H54 (cell line): ENCODE measurements at regions not wholly inside any gene's neighbourhood (a gene's known extent, or its start where the extent isn't known, plus 50 kb on each side); places are given as distances from the start of the nearest gene placed in this dataset.

Source experiments
- DNase-seq: peaks from one replicate; pipeline ENCODE4 v3.0.0; 2011; ENCODE audit warnings: low spot score, mixed read lengths; ENCODE audit not compliant: insufficient read length
- FAIRE-seq: peaks from 3 replicates; lab custom pipeline; 2011; peaks lifted over from hg19 to GRCh38; lab: Jason Lieb, UNC
- POLR2A ChIP-seq: IDR thresholded peaks from 2 replicates; pipeline ENCODE4 v1.6.1; 2011; ENCODE audit warnings: low read depth, mild to moderate bottlenecking, low read length

DNA sequence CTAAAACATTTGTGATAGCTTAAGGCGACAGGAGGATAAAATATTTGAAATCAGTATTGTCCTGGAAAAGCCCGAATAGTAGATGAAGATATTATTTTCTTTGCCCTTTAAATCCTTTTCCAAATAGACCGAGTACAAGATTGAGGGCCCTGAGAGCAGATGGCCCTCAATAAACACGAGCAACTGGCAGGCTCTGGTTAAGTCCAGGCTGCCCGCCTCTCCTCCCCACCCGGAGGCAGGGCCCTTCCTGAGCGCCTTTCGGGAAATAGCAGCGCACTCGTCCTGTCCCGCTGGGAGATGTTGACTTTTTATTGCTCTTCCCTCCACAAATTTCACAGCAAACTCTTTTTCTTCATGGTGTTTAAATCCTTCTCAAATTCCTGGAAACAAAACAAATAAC lies 50.8 kb upstream of the MAX start:
- DNase-seq (no peak), FAIRE-seq (no peak)
- no peak for TF ChIP-seq POLR2A

DNA sequence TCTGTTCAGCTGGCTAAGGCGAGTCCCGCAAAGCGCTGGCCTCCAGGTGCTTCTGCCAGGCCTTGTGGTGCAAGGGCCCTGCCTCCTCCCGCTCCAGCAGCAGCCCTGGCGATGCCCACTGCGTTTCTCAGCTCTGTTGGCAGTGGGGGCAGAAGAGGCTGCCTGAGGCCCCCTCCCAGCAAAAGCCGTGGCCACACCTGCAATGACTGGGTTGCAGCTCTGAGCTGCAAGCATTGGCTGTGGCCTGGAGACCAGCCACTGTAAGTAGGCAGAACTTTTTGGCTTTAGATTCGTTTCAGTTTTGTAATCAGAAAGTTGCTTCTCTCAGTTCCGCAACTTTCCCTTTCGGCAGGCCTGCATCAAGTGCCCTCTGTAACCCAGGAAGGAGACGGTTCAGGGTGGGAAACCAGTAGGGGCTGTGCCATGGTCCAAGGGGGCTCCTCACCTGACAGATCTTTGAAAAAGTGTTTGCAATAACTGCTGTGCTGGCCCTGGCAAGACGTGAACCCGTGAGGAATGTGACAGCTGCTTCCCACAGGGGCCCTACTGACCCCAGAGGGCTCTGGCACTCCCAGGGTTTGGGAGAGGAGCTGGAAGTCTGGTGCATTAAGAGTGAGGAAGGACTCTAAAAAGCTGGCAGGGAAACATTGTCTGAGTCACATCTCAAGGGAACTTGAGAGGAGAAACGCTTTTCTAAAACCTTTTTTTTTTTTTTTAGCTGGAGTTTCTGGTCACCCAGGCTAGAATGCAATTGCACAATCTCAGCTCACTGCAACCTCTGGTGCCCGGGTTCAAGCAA lies 54.5 kb upstream of the MAX start:
- TF ChIP-seq POLR2A = no peak
- FAIRE-seq (peak; percentile 62), DNase-seq (peak; percentile 36)

DNA sequence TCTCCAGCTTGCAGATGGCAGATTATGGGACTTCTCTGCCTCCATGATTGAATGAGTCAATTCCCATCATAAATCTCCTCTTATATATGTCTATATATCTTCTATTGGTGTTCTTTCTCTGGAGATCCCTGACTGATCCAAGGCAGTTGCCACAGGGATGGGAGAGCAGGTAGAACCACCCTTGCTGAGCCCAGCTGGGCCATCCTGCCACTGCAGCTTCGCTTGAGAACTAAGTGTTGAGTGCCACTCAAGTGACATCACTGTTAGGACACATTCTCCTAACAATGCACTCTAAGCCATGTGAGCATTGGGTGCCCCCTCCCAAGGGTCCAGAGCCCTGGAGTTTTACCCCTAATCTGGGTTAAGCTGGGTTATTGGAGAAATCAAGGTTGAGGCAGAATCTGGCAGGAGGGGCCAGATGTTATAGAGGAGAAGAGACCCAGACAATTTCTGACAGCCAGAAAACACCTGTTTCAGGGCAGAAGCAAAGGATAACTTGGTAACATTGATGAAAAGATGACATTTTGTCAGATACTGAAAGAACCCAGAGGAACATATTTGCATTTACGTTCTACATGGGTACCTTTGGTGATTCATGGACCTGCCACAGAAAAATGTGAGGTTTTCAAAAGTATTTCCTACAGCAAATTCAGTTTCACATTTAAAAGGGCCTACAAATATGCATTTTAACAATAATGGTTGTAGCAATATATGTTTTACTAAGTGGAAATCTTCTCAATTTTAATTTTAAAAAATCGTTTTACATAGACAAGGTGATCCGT lies 57.2 kb upstream of the MAX start:
- no peak for DNase-seq
- TF ChIP-seq POLR2A = no peak
- FAIRE-seq = no peak

DNA sequence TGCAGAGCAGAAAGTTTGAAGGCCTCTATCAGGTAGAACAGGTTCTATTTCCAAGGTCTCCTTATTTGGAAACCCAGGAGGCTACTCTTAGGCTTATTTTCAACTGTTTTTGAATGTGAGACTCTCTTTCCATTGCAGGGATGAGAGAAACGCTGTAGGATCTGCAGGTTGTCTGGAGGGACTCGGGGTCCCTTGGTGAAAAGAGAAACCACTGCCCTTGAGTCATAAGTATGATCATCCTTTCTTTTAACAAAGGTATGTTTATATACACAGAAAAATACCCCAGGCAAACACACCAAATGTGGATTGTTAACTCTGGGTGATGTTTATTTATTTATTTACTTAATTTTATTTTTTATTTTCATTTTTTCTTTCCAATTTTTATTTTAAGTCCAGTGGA lies 57.8 kb upstream of the MAX start:
- TF ChIP-seq POLR2A = no peak
- DNase-seq = no peak
- no peak for FAIRE-seq

DNA sequence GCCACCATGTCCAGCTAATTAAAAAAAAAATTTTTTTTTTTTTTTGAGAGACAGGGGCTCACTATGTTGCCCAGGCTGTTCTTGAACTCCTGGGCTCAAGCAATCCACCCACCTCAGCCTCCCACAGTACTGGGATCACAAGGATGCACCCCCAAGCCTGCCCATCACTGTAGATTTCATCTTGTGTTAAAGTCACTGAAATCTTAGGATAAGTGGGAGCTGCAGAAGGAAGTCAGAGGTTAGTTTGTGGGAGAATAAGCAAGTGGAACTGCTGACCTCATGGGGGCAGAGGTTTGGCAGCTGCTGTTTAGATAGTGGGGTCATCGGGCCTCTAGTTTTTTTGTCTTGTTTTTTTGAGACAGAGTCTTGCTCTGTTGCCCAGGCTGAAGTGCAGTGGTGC lies 59.7 kb upstream of the MAX start:
- TF ChIP-seq POLR2A = no peak
- FAIRE-seq = no peak
- DNase-seq = no peak

DNA sequence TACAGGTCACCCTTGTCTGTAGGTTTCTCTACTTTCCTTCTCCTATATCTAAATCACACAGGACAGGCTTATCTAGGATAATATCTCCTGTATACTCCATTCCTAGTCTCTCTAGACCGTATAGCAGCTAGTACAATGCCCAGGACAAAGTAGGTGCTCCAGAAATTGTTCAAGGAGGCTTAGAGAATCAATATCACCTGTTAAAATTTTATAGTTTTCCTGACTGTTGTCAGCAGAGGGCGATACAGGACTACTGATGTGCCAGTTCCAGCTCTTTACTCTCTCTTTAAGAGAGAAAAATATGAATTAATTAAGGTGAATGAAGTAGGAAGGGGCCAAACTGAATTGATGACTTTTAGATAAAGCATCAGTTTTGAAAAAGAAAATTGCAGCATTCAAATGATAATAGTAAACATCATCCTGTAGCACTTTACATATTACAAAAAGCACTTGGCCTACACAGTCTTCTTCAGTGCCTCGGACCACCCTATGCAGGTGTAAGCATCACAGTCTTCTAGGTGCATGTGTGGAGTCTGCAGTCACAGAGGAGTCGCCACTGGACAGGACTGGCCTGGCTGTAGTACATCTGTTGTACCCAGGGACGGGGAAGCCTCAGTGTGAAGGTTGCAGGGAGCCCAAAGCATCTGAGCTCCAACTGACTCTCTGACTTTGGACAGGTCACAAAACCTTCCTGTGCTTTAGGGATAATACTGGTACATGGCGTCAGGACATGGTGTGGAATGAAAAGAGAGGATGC lies 61.9 kb upstream of the MAX start:
- DNase-seq (peak; percentile 34), FAIRE-seq (peak; percentile 88)
- no peak for TF ChIP-seq POLR2A

DNA sequence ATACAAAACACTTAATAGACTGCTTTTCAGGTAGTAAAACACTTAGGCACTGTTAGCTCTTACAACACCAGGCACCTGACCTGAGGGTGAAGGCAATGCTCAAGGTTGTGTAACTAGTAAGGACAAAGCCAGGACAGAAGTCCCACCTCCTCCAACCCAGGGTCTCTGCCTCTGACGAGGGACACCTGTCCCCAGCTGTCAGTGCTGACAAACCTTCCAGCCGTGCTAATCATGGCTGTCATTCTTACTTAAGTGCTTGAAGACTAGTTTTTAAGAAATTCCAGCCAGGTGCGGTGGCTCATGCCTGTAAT lies 62.5 kb upstream of the MAX start:
- DNase-seq = no peak
- TF ChIP-seq POLR2A = no peak
- no peak for FAIRE-seq

DNA sequence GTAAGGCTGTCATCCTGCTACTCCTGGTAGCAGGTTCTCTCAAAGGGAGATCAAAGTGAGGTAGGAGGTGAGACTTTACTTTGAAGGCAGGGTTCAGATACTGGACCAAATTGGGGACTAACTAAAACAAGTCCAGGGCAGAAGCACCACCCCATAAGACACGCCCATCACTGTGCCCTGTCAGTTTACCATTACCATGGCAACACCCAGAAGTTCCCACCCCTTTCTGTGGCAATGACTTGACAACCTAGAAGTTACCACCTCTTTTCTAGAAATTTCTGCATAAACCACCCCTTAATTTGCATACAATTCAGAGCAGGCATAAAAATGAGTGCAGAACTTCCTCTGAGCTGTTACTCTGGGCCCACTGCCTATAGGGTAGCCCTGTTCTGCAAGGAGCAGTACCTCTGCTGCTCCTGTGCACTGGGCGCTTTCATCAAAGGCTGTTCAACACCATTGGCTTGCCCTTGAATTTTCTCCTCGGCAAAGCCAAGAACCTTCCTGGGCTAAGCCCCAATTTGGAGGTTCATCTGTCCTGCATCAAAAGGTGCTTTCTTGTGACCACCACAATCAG lies 64.8 kb upstream of the MAX start:
- DNase-seq (no peak), FAIRE-seq (no peak)
- no peak for TF ChIP-seq POLR2A

DNA sequence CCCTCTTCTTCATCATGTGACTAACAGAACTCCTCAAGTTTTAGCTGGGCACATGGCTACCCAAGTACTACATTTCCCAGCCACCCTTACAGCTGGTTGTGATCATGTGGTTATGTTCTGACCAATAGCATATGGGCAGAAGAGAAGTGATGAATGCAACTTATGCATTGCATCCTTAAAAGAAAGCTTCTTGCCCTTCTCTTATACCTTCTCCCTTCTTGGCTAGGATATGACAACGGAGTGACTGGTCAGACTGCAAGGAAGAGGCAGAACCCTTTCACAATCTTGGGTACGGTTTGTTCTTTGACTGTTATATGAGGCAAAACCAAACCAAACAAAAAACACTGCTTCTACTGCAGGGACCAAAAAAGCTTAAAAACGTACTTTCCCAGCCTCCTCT lies 66.5 kb upstream of the MAX start:
- TF ChIP-seq POLR2A = no peak
- no peak for DNase-seq
- FAIRE-seq = peak; percentile 85

DNA sequence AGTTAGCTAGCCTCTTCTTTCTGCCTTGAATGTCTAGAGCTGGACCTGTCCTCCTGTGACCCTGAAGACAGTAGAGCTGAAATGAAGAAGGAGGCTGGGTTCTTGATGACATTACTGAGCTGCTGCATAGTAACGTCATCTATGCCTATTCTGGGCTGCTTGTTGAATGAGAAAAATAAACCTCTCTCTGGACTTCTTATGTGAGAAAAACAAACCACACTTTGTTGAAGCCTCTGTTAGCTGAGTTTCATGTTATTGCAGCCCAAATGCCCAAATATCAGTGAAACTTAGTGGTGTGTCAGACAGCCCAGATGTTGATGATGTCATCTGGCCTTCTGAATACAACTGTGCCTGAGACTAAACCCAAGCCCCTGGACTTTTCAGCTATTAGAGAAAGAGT lies 67.0 kb upstream of the MAX start:
- DNase-seq = no peak
- no peak for FAIRE-seq

DNA sequence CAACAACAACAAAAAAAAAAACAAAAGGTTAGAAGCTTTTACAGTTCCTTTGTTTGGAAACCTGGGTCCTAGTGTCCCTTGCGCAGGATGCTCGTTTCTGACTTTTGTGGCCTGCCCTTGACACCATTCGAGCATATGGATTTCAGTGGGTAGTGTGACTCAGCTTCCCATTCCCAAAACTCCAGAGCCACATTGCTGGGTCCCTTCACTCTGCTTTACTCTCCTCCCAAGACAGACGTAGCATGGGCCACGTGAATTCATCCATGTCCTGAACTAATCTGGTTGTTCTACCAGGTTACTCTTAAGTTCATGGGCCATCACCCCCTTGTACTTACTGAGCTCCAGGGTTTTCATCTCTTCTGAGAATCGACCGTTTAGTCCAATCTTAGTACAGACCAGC lies 68.0 kb upstream of the MAX start:
- DNase-seq (no peak), FAIRE-seq (no peak)
- TF ChIP-seq POLR2A = no peak

More for the DNA sequence above, 67.0 kb upstream of the MAX start:
- TF ChIP-seq POLR2A = no peak

DNA sequence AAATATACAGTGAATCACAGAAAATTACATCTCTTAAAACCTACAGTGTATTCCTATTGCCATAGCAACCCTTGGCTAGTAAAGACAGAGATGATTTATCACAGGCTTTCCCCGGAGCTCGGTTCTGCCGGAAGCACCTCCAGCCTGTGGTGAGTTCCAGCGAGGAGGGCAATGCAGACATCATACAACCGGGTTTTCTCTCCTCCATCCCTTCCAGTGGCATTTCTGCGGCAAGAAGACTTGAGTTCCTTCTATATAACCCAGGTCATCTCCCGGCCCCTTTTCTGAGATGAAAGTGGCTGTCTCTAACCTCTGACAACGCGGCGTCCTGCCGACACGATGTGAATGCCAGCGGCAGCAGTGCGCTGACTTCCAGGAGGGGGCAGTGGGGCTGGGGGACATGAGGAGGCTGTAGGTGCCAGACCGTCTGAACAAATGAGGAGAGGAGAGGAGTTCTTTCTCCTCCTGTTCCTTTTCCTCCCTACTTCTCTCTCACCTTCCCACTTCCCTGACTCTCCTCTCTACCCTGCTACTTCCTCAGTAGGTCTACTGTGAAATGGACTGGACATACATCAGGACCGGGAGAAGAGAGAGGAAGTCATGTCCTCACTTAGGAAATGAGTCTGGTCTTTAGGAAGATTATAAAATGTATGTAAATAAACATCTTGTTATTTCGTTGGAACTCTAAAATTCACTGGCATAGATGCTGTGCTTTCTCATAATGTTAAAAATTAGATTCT lies 68.6 kb upstream of the MAX start:
- peak; percentile 52 for DNase-seq

More for the DNA sequence above, 68.6 kb upstream of the MAX start:
- no peak for TF ChIP-seq POLR2A
- FAIRE-seq = peak; percentile 79
